ENCODE measurements at regions not wholly inside any gene's neighbourhood (a gene's known extent, or its start where the extent isn't known, plus 50 kb on each side); places are given as distances from the start of the nearest gene placed in this dataset.

- TF ChIP-seq SIN3A (IDR thresholded peaks at IDR 0.05; ENCODE audit: borderline replicate concordance, insufficient read depth, low read length) (no peak), POLR2AphosphoS5 (IDR thresholded peaks at IDR 0.05; ENCODE audit: low read depth, low read length) (no peak), REST (IDR thresholded peaks at IDR 0.05; ENCODE audit: insufficient read depth in 1 of 2, low read depth in 2 of 2, low read length in 2 of 2) (no peak), TAF1 (IDR thresholded peaks at IDR 0.05; ENCODE audit: borderline replicate concordance, insufficient read depth, low read length) (no peak)
Measured at GRCh38 chr3:55305696-55306485, 181.2 kb downstream of the WNT5A start.
